PC-9 (cell line): ENCODE measurements at regions not wholly inside any gene's neighbourhood (a gene's known extent, or its start where the extent isn't known, plus 50 kb on each side); places are given as distances from the start of the nearest gene placed in this dataset.

Source experiments
- BruUV-seq: library from RNA; stranded (reverse); fragments of 400-500 nt; replicated peaks from 2 replicates; lab custom pipeline; 2021; lab: Mats Ljungman, UMichigan
- CTCF ChIA-PET: fragments of 300-600 bp; sonication (Branson Sonifier 250); formaldehyde crosslinking; loops from one replicate; lab custom pipeline; 2022; ENCODE audit warnings: antibody characterized with exemption; lab: Charles Lee
- POLR2A ChIA-PET: fragments of 300-600 bp; sonication (Branson Sonifier 250); formaldehyde crosslinking; loops from one replicate; lab custom pipeline; 2022; ENCODE audit warnings: antibody characterized with exemption; ENCODE audit not compliant: unreplicated experiment; lab: Charles Lee
- DNase-seq, 2 experiments: peaks; one replicate each; pipeline versions ENCODE4 v3.0.0 to v3.0.0-alpha.2; 2015 to 2022; ENCODE audit warnings: mixed read lengths in 1 of 2
- H2AFZ ChIP-seq: fragments of 200-600 bp; sonication (generic); 2 replicates; pipeline ENCODE4 v1.8.1; 2017; ENCODE audit warnings: antibody characterized with exemption
- H3F3A ChIP-seq: fragments of 200-600 bp; sonication (generic); 2 replicates; pipeline ENCODE4 v1.8.1; 2017; ENCODE audit warnings: antibody characterized with exemption, mild to moderate bottlenecking, low read depth; ENCODE audit not compliant: insufficient read depth
- H3K27ac ChIP-seq: fragments of 200-600 bp; sonication (generic); 2 replicates; pipeline ENCODE4 v1.6.1; 2016; ENCODE audit warnings: mixed run types
- H3K27me3 ChIP-seq: fragments of 200-600 bp; sonication (generic); 2 replicates; pipeline ENCODE4 v1.6.1; 2016; ENCODE audit warnings: low read depth, mixed run types; ENCODE audit not compliant: insufficient read depth
- H3K36me3 ChIP-seq: fragments of 200-600 bp; sonication (generic); 2 replicates; pipeline ENCODE4 v1.6.1; 2016; ENCODE audit warnings: low read depth, mixed run types
- H3K4me1 ChIP-seq: fragments of 200-600 bp; sonication (generic); replicated peaks from 2 replicates; pipeline ENCODE4 v1.6.1; 2016; ENCODE audit warnings: mixed run types; ENCODE audit not compliant: insufficient read depth
- H3K4me2 ChIP-seq: fragments of 200-600 bp; sonication (generic); 2 replicates; pipeline ENCODE4 v1.6.1; 2017; ENCODE audit warnings: mixed run types
- H3K4me3 ChIP-seq: fragments of 200-600 bp; sonication (generic); 2 replicates; pipeline ENCODE4 v1.6.1; 2016; ENCODE audit warnings: mixed run types
- H3K79me2 ChIP-seq: fragments of 200-600 bp; sonication (generic); 2 replicates; pipeline ENCODE4 v1.6.1; 2017; ENCODE audit warnings: low read depth, mixed run types
- H3K9me2 ChIP-seq: fragments of 200-600 bp; sonication (generic); 2 replicates; pipeline ENCODE4 v1.8.1; 2017; ENCODE audit warnings: mild to moderate bottlenecking; ENCODE audit not compliant: insufficient read depth
- H3K9me3 ChIP-seq: fragments of 200-600 bp; sonication (generic); 2 replicates; pipeline ENCODE4 v1.8.1; 2016; ENCODE audit warnings: low read depth; ENCODE audit not compliant: insufficient read depth
- H4K20me1 ChIP-seq: fragments of 200-600 bp; sonication (generic); 2 replicates; pipeline ENCODE4 v1.8.1; 2017; ENCODE audit not compliant: insufficient read depth
- EZH2 ChIP-seq: fragments of 200-600 bp; sonication (generic); IDR thresholded peaks from 2 replicates; pipeline ENCODE4 v1.8.0; 2017; ENCODE audit warnings: antibody characterized with exemption, low read depth
- intact Hi-C: fragments of 100-400 bp; cut with micrococcal nuclease; formaldehyde crosslinking; loops from one replicate; pipeline ENCODE4 v1.10.0; 2022; ENCODE audit not compliant: unreplicated experiment
- TF ChIP-seq, protein P1 (sequence below): fragments of 200-600 bp; sonication (generic); conservative IDR thresholded peaks from 2 replicates; pipeline ENCODE4 v1.6.1; 2017; ENCODE audit warnings: mixed run types, antibody characterized with exemption, mild to moderate bottlenecking, moderate library complexity

- Histone ChIP-seq H3K27me3 (no peaks in the 10 kb centered on the region), H3K4me3 (no peak overlapping the region), H3K9me3 (peaks cover 15% of the 10 kb centered on the region; the same call in 1 of the 2 replicates), H3K79me2 (no peaks in the 10 kb centered on the region), H4K20me1 (no peaks in the 10 kb centered on the region), H3K36me3 (no peaks in the 10 kb centered on the region), H3K27ac (peak overlapping the region; percentile 4; the same call in 1 of the 2 replicates), H3F3A (0 out of 2 replicates have a peak, but pooled peaks cover 6% of the 10 kb centered on the region), H3K9me2 (no peaks in the 10 kb centered on the region), H3K4me1 (peaks cover 30% of the 10 kb centered on the region), H2AFZ (no peak overlapping the region), H3K4me2 (no peak overlapping the region)
- no peak for TF ChIP-seq EZH2
- CTCF ChIA-PET, result interaction anchor here (0.6 kb wide), 1 partner anchor 24 kb away, joined by 4 read pairs; no protein-coding TSS in a partner anchor
- intact Hi-C loops, result loop anchor here (5.0 to 10.0 kb wide), 4 partner anchors 109 to 609 kb away; no protein-coding TSS in a partner anchor
- DNase-seq, result no peak
- POLR2A ChIA-PET, result no interaction called here
- no TSS peak for BruUV-seq
Observed at GRCh38 chr7:46566097-46566774, 645.2 kb upstream of the IGFBP3 start.

- DNase-seq, result peak; percentile 42 to 64
- TF ChIP-seq EZH2, result no peak
- TF ChIP-seq, protein P1, sequence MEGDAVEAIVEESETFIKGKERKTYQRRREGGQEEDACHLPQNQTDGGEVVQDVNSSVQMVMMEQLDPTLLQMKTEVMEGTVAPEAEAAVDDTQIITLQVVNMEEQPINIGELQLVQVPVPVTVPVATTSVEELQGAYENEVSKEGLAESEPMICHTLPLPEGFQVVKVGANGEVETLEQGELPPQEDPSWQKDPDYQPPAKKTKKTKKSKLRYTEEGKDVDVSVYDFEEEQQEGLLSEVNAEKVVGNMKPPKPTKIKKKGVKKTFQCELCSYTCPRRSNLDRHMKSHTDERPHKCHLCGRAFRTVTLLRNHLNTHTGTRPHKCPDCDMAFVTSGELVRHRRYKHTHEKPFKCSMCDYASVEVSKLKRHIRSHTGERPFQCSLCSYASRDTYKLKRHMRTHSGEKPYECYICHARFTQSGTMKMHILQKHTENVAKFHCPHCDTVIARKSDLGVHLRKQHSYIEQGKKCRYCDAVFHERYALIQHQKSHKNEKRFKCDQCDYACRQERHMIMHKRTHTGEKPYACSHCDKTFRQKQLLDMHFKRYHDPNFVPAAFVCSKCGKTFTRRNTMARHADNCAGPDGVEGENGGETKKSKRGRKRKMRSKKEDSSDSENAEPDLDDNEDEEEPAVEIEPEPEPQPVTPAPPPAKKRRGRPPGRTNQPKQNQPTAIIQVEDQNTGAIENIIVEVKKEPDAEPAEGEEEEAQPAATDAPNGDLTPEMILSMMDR, result no peak
- Histone ChIP-seq H3K9me3 (peaks cover 19% of the 10 kb centered on the region), H3K27ac (peak overlapping the region; percentile 4; the same call in 1 of the 2 replicates), H3K4me2 (no peak overlapping the region), H3K9me2 (no peaks in the 10 kb centered on the region), H3K36me3 (peaks cover 2% of the 10 kb centered on the region; the same call in 1 of the 2 replicates), H3K4me3 (no peak overlapping the region), H3K79me2 (no peaks in the 10 kb centered on the region), H3K27me3 (no peaks in the 10 kb centered on the region), H2AFZ (no peak overlapping the region), H3K4me1 (peaks cover 28% of the 10 kb centered on the region), H4K20me1 (no peaks in the 10 kb centered on the region), H3F3A (0 out of 2 replicates have a peak, but pooled peaks cover 6% of the 10 kb centered on the region)
- ChIA-PET POLR2A (interaction anchor here (0.7 kb wide), 1 partner anchor 20 kb away, joined by 5 read pairs; no protein-coding TSS in a partner anchor), CTCF (no interaction called here)
- intact Hi-C loops, result loop anchor here (2.0 to 10.0 kb wide), 5 partner anchors 108 to 609 kb away; no protein-coding TSS in a partner anchor
- BruUV-seq, result TSS peak; percentile 37
Observed at GRCh38 chr7:46565253-46566096, 644.4 kb upstream of the IGFBP3 start.

- H3K4me2 ChIP-seq, result peak overlapping the region; percentile 72
- CTCF ChIA-PET, result interaction anchor here (0.7 to 1.1 kb wide), 3 partner anchors 10 to 74 kb away, joined by 3 to 5 read pairs (median 4); no protein-coding TSS in a partner anchor
- TSS peak; percentile 94 for BruUV-seq
Observed at GRCh38 chr7:46559194-46559832, 638.2 kb upstream of the IGFBP3 start.

More at GRCh38 chr7:46559194-46559832, 638.2 kb upstream of the IGFBP3 start:
- peaks cover 5% of the 10 kb centered on the region; the same call in 1 of the 2 replicates for H3K36me3 ChIP-seq
- POLR2A ChIA-PET, result interaction anchor here (0.6 to 0.8 kb wide), 6 partner anchors 15 to 1228 kb away, joined by 3 to 5 read pairs (median 4); no protein-coding TSS in a partner anchor
- no peaks in the 10 kb centered on the region for H4K20me1 ChIP-seq
- peaks cover 34% of the 10 kb centered on the region for H3K4me1 ChIP-seq
- H3K79me2 ChIP-seq, result no peaks in the 10 kb centered on the region
- peak overlapping the region; percentile 21; the same call in 1 of the 2 replicates for H3K4me3 ChIP-seq
- H2AFZ ChIP-seq, result peak overlapping the region; percentile 59; the same call in 1 of the 2 replicates
- TF ChIP-seq EZH2, result no peak
- TF ChIP-seq, protein P1, result no peak
- DNase-seq, result peak; percentile 25 to 82
- H3K27me3 ChIP-seq, result no peaks in the 10 kb centered on the region
- peaks cover 23% of the 10 kb centered on the region for H3F3A ChIP-seq
- H3K27ac ChIP-seq, result peak overlapping the region; percentile 93
- H3K9me3 ChIP-seq, result peaks cover 22% of the 10 kb centered on the region
- H3K9me2 ChIP-seq, result no peaks in the 10 kb centered on the region
- intact Hi-C loops, result loop anchor here (1.0 to 5.0 kb wide), 5 partner anchors 10 to 373 kb away; no protein-coding TSS in a partner anchor
